ENCODE measurements at regions not wholly inside any gene's neighbourhood (a gene's known extent, or its start where the extent isn't known, plus 50 kb on each side); places are given as distances from the start of the nearest gene placed in this dataset.
"Not testable (repeated sequence)": the region's sequence is repeated elsewhere in the genome, so short reads cannot be mapped to it uniquely, and the experiment has no call there.

- Histone ChIP-seq H3K27ac (ENCODE audit: low read depth in 1 of 2, low read length in 2 of 2) (no peak overlapping the region), H3K4me3 (ENCODE audit: low read length) (no peak overlapping the region), H3K4me1 (ENCODE audit: insufficient read depth, low read length) (no peaks in the 10 kb centered on the region), H3K27me3 (ENCODE audit: control insufficient read depth in 1 of 2, insufficient read depth in 2 of 2, low read length in 2 of 2) (no peaks in the 10 kb centered on the region), H3K36me3 (ENCODE audit: insufficient read depth, low read length) (no peaks in the 10 kb centered on the region), H3K9me3 (ENCODE audit: control insufficient read depth in 1 of 2, insufficient read depth in 1 of 2, low read length in 2 of 2) (no peaks in the 10 kb centered on the region)
- H3K27me3 Mint-ChIP-seq, result peaks cover 3% of the 10 kb centered on the region
- ChIA-PET CTCF (no interaction called here), POLR2A (no interaction called here)
- intact Hi-C loops (cut with DNase I, micrococcal nuclease), result no loop called here
- ATAC-seq (ENCODE audit: poor library complexity), result no peak
- H3K9me3 Mint-ChIP-seq, result peaks cover 6% of the 10 kb centered on the region
- H3K27ac Mint-ChIP-seq, result no peak overlapping the region
- no peak for TF ChIP-seq CTCF (IDR thresholded peaks at IDR 0.05)
- DNase-seq, result no peak
- no peak overlapping the region for H3K4me3 Mint-ChIP-seq
- no peaks in the 10 kb centered on the region for H3K4me1 Mint-ChIP-seq (ENCODE audit: low read depth)
- H3K36me3 Mint-ChIP-seq (ENCODE audit: low read depth), result no peaks in the 10 kb centered on the region
Measured at GRCh38 chr9:75687359-75687953, 203.0 kb upstream of the PCSK5 start.

- H3K9me3 Mint-ChIP-seq; POLR2A ChIA-PET; ATAC-seq (ENCODE audit: poor library complexity); CTCF ChIA-PET; H3K4me3 ChIP-seq (ENCODE audit: low read length); DNase-seq; H3K4me1 ChIP-seq (ENCODE audit: insufficient read depth, low read length); H3K27ac ChIP-seq (ENCODE audit: low read depth in 1 of 2, low read length in 2 of 2); H3K36me3 Mint-ChIP-seq (ENCODE audit: low read depth); H3K9me3 ChIP-seq (ENCODE audit: control insufficient read depth in 1 of 2, insufficient read depth in 1 of 2, low read length in 2 of 2); H3K27me3 ChIP-seq (ENCODE audit: control insufficient read depth in 1 of 2, insufficient read depth in 2 of 2, low read length in 2 of 2); H3K27ac Mint-ChIP-seq; H3K36me3 ChIP-seq (ENCODE audit: insufficient read depth, low read length); H3K4me3 Mint-ChIP-seq; intact Hi-C loops (cut with DNase I, micrococcal nuclease); H3K27me3 Mint-ChIP-seq; H3K4me1 Mint-ChIP-seq (ENCODE audit: low read depth): not testable (repeated sequence)
Measured at GRCh38 chr9:75690551-75690950, 199.9 kb upstream of the PCSK5 start.

- H3K27me3 ChIP-seq (ENCODE audit: control insufficient read depth in 1 of 2, insufficient read depth in 2 of 2, low read length in 2 of 2), result no peaks in the 10 kb centered on the region
- no peak for DNase-seq
- no peak overlapping the region for H3K27ac Mint-ChIP-seq
- H3K27me3 Mint-ChIP-seq, result peaks cover 3% of the 10 kb centered on the region
- intact Hi-C loops (cut with DNase I, micrococcal nuclease), result no loop called here
- no peak overlapping the region for H3K27ac ChIP-seq (ENCODE audit: low read depth in 1 of 2, low read length in 2 of 2)
- no peak for TF ChIP-seq CTCF (IDR thresholded peaks at IDR 0.05)
- ChIA-PET POLR2A (no interaction called here), CTCF (no interaction called here)
- H3K36me3 ChIP-seq (ENCODE audit: insufficient read depth, low read length), result no peaks in the 10 kb centered on the region
- no peak overlapping the region for H3K4me3 Mint-ChIP-seq
- no peaks in the 10 kb centered on the region for H3K4me1 Mint-ChIP-seq (ENCODE audit: low read depth)
- no peaks in the 10 kb centered on the region for H3K9me3 Mint-ChIP-seq
- no peaks in the 10 kb centered on the region for H3K36me3 Mint-ChIP-seq (ENCODE audit: low read depth)
- ATAC-seq (ENCODE audit: poor library complexity), result no peak
- H3K4me1 ChIP-seq (ENCODE audit: insufficient read depth, low read length), result no peaks in the 10 kb centered on the region
- H3K9me3 ChIP-seq (ENCODE audit: control insufficient read depth in 1 of 2, insufficient read depth in 1 of 2, low read length in 2 of 2), result no peaks in the 10 kb centered on the region
- no peak overlapping the region for H3K4me3 ChIP-seq (ENCODE audit: low read length)
Measured at GRCh38 chr9:75691408-75691807, 199.1 kb upstream of the PCSK5 start.

- H3K27ac Mint-ChIP-seq, result no peak overlapping the region
- DNase-seq (no peak), ATAC-seq (ENCODE audit: poor library complexity) (no peak)
- ChIA-PET CTCF (no interaction called here), POLR2A (no interaction called here)
- peaks cover 3% of the 10 kb centered on the region for H3K27me3 Mint-ChIP-seq
- no peak overlapping the region for H3K4me3 Mint-ChIP-seq
- intact Hi-C loops (cut with DNase I, micrococcal nuclease), result no loop called here
- no peaks in the 10 kb centered on the region for H3K36me3 Mint-ChIP-seq (ENCODE audit: low read depth)
- H3K4me3 ChIP-seq (ENCODE audit: low read length), result no peak overlapping the region
- H3K4me1 Mint-ChIP-seq (ENCODE audit: low read depth), result no peaks in the 10 kb centered on the region
- H3K4me1 ChIP-seq (ENCODE audit: insufficient read depth, low read length), result no peaks in the 10 kb centered on the region
- H3K27me3 ChIP-seq (ENCODE audit: control insufficient read depth in 1 of 2, insufficient read depth in 2 of 2, low read length in 2 of 2), result no peaks in the 10 kb centered on the region
- TF ChIP-seq CTCF (IDR thresholded peaks at IDR 0.05), result no peak
- no peaks in the 10 kb centered on the region for H3K9me3 Mint-ChIP-seq
- H3K36me3 ChIP-seq (ENCODE audit: insufficient read depth, low read length), result no peaks in the 10 kb centered on the region
- H3K9me3 ChIP-seq (ENCODE audit: control insufficient read depth in 1 of 2, insufficient read depth in 1 of 2, low read length in 2 of 2), result no peaks in the 10 kb centered on the region
- no peak overlapping the region for H3K27ac ChIP-seq (ENCODE audit: low read depth in 1 of 2, low read length in 2 of 2)
Measured at GRCh38 chr9:75692309-75692708, 198.2 kb upstream of the PCSK5 start.

All from CD4-positive, alpha-beta T cell (primary cell).